ENCODE measurements at regions not wholly inside any gene's neighbourhood (a gene's known extent, or its start where the extent isn't known, plus 50 kb on each side); places are given as distances from the start of the nearest gene placed in this dataset.
"Not testable (repeated sequence)": the region's sequence is repeated elsewhere in the genome, so short reads cannot be mapped to it uniquely, and the experiment has no call there.

- DNase-seq, result no peak
Measured at GRCh38 chr22:22697377-22698117, 53.1 kb downstream of the GGTLC2 start.

DNA sequence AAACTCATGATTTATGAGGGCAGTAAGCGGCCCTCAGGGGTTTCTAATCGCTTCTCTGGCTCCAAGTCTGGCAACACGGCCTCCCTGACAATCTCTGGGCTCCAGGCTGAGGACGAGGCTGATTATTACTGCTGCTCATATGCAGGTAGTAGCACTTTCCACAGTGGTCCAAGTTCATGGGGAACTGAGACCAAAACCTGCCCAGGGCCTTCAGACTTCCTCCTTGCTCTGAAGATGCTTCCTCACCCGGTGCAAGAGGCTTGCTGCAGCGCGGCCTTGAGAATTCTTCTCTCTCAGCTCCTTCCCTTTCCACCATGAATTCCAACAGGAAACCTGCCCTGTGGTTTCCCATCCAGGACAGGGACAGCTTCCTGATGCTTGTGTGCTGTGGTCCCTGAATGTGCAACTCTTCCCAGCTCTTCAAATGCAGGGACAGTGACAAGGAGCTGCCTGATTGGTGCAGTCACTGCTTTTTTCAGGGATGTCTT, 53.9 kb downstream of the GGTLC2 start:
- DNase-seq, result no peak

GRCh38 chr22:22700631-22701030, 56.2 kb downstream of the GGTLC2 start:
- DNase-seq, result no peak

DNA sequence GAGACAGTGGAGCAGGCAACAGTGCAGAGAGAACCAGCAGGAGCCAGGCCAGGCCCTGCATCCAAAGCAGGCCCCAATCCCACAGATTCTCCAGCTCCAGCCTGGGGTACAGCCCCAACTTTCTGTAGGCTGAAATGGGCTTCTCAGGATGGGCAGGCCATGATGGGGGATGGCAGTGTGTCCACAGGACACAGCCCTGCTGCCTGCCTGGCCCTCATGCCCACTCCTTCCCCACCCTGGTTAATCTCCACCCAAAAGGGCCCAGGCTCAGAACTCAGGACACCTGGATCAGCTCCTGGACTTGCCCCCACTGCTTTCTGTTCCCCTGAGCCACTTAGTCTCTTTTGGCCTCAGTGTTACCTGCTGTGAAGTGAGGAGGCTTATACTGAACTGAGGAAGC, 57.1 kb downstream of the GGTLC2 start:
- not testable (repeated sequence) for DNase-seq

DNA sequence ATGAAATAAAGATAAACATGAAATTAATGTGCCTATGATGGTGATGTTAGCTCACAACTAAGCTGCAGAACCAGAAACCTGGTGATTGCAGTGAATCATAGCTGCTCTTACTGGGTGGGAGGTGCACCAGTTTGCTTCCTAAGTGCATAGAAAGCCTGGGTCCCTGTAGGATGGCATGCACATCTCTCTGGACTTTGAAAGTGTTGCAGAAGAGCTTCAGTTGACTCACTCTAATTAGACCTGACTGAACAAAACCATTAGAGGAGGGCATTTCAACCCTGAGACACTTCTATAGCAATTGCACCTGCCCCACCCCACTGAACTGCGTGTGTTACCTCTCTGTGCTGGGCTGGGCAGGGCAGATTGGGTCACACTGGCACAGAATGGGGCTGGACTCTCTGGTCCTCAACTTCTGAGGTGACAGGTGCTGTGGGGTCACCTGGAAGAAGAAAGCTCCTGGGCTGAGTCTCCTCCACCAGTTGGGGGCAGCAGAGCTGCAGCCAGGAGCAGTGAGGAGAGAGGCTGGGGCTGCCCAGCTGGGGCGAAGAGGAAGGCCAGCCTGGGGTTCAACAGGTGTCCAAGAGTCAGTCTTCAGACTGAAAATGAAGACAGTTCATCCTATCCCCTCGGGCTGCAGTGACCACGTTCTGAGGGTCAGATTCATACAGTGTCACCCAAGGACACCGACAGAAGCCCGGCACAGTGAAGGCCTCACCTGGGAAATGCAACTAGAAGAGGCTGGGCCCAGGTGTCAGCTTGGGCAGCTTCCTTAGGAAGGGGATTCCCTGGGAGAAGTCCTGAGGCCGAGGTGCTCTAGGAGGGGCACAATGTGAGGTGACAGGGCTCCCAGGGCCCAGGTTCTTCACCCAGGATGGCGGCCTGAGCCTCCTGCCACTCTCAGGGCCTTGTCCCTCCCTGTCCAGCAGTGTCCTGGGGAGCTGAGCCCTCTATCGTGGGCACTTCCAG, 58.1 kb downstream of the GGTLC2 start:
- no peak for DNase-seq

DNA sequence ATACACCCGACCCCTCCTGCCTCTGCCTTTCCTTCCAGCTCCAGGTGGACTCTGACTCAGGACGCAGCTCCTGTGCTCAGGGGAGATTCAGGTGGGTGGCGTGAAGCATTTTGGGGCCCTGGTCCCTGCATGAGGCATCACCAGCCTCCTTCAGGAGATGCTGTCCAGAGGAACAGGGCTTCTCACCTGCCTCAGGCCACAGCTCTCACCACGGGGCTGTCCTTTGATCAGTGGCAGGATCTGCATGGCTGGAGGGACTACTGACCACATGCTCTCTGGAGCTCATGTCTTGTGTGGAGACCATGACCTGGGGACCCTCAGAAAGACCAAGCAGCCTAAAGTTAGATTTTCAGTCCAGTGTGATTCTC, 58.8 kb downstream of the GGTLC2 start:
- DNase-seq, result no peak

- no peak for DNase-seq
Measured at GRCh38 chr22:22703715-22704114, 59.3 kb downstream of the GGTLC2 start.

DNA sequence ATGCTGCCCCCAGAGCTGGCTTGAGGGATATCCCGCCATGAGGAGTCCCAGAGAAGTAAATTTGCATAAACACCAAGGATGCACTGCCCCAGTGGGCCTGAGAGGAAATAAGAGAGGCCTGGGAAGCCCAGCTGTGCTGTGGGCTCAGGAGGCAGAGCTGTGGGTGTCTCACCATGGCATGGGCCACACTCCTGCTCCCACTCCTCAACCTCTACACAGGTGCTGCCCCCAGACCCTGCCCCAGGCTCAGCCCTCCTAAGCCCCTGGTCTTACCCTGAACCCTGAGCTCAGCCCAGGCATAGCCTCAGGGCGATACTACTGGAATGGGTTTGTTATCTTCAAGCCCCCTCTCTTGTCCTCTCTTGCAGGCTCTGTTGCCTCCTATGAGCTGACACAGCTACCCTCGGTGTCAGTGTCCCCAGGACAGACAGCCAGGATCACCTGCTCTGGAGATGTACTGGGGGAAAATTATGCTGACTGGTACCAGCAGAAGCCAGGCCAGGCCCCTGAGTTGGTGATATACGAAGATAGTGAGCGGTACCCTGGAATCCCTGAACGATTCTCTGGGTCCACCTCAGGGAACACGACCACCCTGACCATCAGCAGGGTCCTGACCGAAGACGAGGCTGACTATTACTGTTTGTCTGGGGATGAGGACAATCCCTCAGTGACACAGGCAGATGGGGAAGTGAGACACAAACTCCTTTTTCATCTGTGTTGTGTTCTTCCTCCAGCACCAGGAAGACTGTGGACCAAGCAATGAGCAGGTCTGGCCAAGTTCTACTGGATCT, 59.9 kb downstream of the GGTLC2 start:
- no peak for DNase-seq

DNA sequence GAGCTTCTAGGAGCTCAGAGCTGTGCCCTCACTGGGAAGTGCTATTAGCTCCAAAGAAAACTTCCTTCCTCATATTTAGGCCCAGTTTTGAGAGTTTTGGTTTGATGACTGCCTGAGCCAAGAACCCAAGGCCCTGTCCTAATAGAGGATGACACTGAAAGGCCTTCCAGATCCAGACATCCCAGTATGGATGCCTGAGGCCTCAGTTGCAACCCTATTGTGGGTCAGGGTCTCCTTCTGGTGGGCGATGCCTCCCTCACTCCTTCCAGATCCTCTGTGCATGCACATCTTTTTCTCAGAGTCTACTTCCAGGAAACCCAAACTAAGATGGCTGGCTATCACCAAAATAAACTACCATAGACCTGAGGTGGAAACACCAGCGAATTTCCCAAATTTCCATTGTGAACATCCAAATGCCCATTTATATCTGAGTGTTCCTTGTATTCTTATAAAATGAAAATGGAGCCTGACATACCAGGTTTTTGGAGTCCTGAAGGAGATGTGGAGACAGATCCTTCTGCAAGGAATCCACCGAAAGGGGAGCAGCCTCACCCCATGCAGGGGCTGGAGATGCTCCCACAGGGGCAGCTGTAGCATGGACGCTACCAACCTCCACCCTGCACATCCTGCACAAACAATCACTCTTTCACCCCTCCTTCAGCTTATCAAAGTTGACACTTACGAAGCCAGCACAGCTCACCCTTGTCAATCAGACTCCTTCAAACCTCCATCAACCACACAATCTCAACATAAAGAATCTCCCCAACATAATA, 61.1 kb downstream of the GGTLC2 start:
- no peak for DNase-seq

DNA sequence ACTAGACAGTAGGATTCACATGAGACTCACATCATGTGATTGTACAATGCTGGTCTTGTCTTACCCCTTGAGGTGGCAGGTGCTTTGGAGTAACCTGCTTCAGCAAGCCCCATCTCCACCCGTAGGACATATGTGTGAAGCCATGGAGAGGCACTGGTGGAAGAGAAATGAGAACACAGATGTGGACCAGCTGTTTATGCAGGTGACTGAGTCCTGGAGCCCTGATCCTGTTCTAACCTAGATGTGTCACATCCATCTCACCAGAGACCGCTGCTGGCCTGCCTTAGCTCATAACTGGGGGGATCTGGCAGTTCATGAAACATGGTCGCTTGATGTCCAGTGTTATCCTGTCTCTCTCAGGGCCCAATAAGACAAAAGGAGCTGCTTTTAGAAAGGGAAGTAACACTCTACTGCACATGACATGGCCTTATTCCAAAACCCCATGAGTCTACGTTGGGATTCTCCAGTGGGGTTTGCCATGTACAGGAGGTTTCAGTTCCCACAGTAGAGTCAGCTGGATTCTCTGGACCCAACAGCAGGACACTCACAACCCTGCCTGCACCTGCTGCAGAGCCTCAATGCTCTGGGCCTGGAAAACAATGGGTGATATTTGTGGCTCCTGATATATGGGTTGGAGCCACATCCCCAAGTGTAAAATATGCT, 62.0 kb downstream of the GGTLC2 start:
- no peak for DNase-seq

GRCh38 chr22:22709719-22710445, 65.5 kb downstream of the GGTLC2 start:
- peak; percentile 2 for DNase-seq

- DNase-seq, result peak; percentile 7
Measured at GRCh38 chr22:22710719-22711531, 66.5 kb downstream of the GGTLC2 start.

DNA sequence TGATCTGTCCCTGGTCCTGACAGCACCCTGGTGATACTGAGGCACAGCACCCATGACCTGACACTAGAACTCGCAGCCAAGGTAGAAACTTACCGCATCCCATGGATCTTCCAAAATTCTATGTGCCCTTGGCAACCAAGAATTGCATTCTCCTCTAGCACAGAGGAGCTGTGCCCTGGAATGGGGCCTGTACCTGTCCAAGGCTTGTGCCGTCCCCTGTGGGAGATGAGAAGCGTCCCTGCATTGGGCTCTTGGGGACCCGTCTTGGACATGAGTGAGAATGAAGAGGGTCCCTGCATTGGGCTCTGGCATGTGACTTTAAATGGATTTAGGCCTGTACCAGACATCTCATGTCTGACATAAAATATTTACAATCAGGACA, 67.1 kb downstream of the GGTLC2 start:
- no peak for DNase-seq

GRCh38 chr22:22712092-22712658, 67.8 kb downstream of the GGTLC2 start:
- DNase-seq, result no peak

GRCh38 chr22:22712666-22713365, 68.4 kb downstream of the GGTLC2 start:
- no peak for DNase-seq

DNA sequence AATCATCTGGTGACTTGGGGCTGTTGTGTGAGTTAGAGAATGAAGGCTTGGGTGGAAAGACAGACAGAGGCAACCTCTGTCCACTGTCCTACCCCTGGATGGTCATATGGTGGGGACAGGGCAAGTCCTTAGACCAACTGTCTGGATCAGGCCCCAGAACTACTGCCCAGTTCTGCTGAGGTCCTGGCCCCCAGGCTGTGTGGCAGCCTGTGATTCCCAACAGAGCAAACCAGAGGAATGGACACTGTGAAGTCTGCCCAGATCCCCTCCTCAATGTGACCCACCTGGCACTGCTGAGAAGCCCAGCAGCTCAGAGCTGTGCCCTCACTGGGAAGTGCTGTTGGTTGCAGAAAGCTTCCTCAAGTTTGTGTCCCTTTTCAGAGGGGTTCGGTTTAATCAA, 69.0 kb downstream of the GGTLC2 start:
- no peak for DNase-seq

GRCh38 chr22:22714600-22715335, 70.4 kb downstream of the GGTLC2 start:
- DNase-seq, result no peak

DNA sequence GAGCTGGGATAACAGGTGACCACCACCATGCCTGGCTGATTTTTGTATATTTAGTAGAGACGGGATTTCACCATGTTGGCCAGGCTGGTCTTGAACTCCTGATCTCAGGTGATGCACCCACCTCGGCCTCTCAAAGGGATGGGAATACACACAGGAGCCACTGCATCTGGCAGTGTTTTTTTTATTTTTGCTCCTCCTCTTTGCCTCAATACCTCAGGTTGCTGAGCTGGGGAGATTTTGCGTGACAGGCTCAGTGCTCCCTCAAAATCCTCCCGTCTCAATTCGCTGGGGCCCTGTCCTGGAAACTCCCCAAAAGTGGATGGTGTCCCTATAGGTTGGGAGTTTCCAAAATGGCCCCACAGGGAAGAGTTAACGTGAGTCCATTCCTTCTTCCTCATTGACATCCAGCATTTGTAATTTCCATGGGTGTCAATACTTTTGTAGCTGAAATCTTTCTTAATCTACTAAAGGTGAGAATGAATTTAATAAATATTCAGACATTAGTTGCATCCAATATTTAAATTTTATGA, 71.8 kb downstream of the GGTLC2 start:
- DNase-seq, result no peak

All from NCI-H1694 (cell line).